ENCODE measurements at regions not wholly inside any gene's neighbourhood (a gene's known extent, or its start where the extent isn't known, plus 50 kb on each side); places are given as distances from the start of the nearest gene placed in this dataset.

GRCh38 chr1:234683861-234684632, 74.1 kb upstream of the IRF2BP2 start:
- peak in 1 of 2 experiments; percentile 22 for DNase-seq

- DNase-seq = no peak
These were observed 73.3 kb upstream of the IRF2BP2 start for GRCh38 chr1:234683127-234683860.

- no peak for DNase-seq
These were observed 72.0 kb upstream of the IRF2BP2 start for GRCh38 chr1:234681990-234682389.

GRCh38 chr1:234681065-234681464, 71.1 kb upstream of the IRF2BP2 start:
- DNase-seq = no peak

- no peak for DNase-seq
These were observed 70.4 kb upstream of the IRF2BP2 start for GRCh38 chr1:234680331-234680904.

GRCh38 chr1:234676103-234676594, 66.2 kb upstream of the IRF2BP2 start:
- DNase-seq = peak; percentile 82 to 90

- no peak for DNase-seq
These were observed 65.6 kb upstream of the IRF2BP2 start for GRCh38 chr1:234675572-234675971.

GRCh38 chr1:234675006-234675405, 65.0 kb upstream of the IRF2BP2 start:
- DNase-seq = no peak

GRCh38 chr1:234674218-234674815, 64.3 kb upstream of the IRF2BP2 start:
- DNase-seq = no peak

- no peak for DNase-seq
These were observed 62.6 kb upstream of the IRF2BP2 start for GRCh38 chr1:234672349-234673135.

GRCh38 chr1:234670967-234671626, 61.1 kb upstream of the IRF2BP2 start:
- peak in 1 of 2 experiments; percentile 37 for DNase-seq

GRCh38 chr1:234669499-234669898, 59.5 kb upstream of the IRF2BP2 start:
- DNase-seq = no peak

GRCh38 chr1:234668577-234668955, 58.6 kb upstream of the IRF2BP2 start:
- DNase-seq = no peak

- no peak for DNase-seq
These were observed 57.9 kb upstream of the IRF2BP2 start for GRCh38 chr1:234667600-234668576.

GRCh38 chr1:234666761-234667160, 56.8 kb upstream of the IRF2BP2 start:
- DNase-seq = no peak

GRCh38 chr1:234665975-234666605, 56.1 kb upstream of the IRF2BP2 start:
- DNase-seq = no peak

GRCh38 chr1:234662148-234662547, 52.2 kb upstream of the IRF2BP2 start:
- no peak for DNase-seq

- DNase-seq = no peak
These were observed 51.4 kb upstream of the IRF2BP2 start for GRCh38 chr1:234661317-234661928.

- DNase-seq = no peak
These were observed 50.7 kb upstream of the IRF2BP2 start for GRCh38 chr1:234660536-234661316.
